Thoracic aorta (tissue), 2 donors: ENCODE measurements at regions not wholly inside any gene's neighbourhood (a gene's known extent, or its start where the extent isn't known, plus 50 kb on each side); places are given as distances from the start of the nearest gene placed in this dataset.

Source experiments
- ATAC-seq: fragments of 150-250 bp; one replicate; pipeline ENCODE4 v1.8.0; 2017; ENCODE audit warnings: low read depth; ENCODE audit not compliant: insufficient number of reproducible peaks, low FRiP score
- DNase-seq: peaks from one replicate; pipeline ENCODE4 v3.0.0-alpha.2; 2020; ENCODE audit warnings: low spot score
- H3K27ac ChIP-seq, 2 donors: fragments of 200-600 bp; sonication (generic); 1 replicate in 1 of 2; 2 replicates in 1 of 2; pipeline ENCODE4 v1.5.1; 2016; ENCODE audit warnings: mild to moderate bottlenecking in 2 of 2, moderate library complexity in 2 of 2
- H3K27me3 ChIP-seq: fragments of 200-600 bp; sonication (generic); replicated peaks from 2 replicates; pipeline ENCODE4 v1.6.0; 2016; ENCODE audit warnings: mild to moderate bottlenecking; ENCODE audit not compliant: insufficient read depth
- H3K36me3 ChIP-seq: fragments of 200-600 bp; sonication (generic); one replicate; pipeline ENCODE4 v1.5.1; 2016
- H3K4me1 ChIP-seq, 2 donors: fragments of 200-600 bp; sonication (generic); 1 replicate in 1 of 2; 2 replicates in 1 of 2; pipeline versions ENCODE4 v1.5.1 to v1.6.0; 2016; ENCODE audit warnings: low read depth in 2 of 2, mild to moderate bottlenecking in 1 of 2; ENCODE audit not compliant: control insufficient read depth in 1 of 2
- H3K4me3 ChIP-seq: fragments of 200-600 bp; sonication (generic); 2 replicates; pipeline ENCODE4 v1.5.1; 2016; ENCODE audit warnings: mild to moderate bottlenecking
- H3K9me3 ChIP-seq: fragments of 200-600 bp; sonication (generic); 2 replicates; pipeline ENCODE4 v1.5.1; 2016
- TF ChIP-seq, protein P1 (sequence below): fragments of 200-600 bp; sonication (generic); IDR thresholded peaks from one replicate; pipeline ENCODE4 v1.5.1; 2019; ENCODE audit warnings: antibody characterized with exemption

DNA sequence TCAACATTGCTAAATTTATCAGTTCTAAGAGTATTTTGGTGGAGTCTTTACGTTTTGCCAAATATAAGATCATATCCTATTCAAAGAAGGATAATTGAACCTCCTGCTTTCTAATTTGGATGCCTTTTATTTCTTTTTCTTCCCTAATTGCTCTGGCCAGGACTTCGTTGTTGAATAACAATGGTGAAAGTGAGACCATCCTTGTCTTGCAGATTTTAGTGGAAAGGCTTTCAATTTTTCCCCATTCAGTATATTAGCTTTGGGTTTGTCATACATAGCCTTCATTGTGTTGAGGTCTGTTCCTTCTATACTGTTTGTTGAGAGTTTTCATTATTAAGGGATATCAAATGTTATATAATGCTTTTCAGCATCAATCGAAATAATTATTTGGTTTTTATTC lies 1974.2 kb upstream of the ACO1 start:
- Histone ChIP-seq H3K36me3 (no peaks in the 10 kb centered on the region), H3K4me3 (no peak overlapping the region), H3K27ac (no peak overlapping the region), H3K9me3 (peaks cover 4% of the 10 kb centered on the region), H3K27me3 (no peaks in the 10 kb centered on the region), H3K4me1 (no peaks in the 10 kb centered on the region)
- DNase-seq = no peak
- ATAC-seq = no peak
- TF ChIP-seq, protein P1, sequence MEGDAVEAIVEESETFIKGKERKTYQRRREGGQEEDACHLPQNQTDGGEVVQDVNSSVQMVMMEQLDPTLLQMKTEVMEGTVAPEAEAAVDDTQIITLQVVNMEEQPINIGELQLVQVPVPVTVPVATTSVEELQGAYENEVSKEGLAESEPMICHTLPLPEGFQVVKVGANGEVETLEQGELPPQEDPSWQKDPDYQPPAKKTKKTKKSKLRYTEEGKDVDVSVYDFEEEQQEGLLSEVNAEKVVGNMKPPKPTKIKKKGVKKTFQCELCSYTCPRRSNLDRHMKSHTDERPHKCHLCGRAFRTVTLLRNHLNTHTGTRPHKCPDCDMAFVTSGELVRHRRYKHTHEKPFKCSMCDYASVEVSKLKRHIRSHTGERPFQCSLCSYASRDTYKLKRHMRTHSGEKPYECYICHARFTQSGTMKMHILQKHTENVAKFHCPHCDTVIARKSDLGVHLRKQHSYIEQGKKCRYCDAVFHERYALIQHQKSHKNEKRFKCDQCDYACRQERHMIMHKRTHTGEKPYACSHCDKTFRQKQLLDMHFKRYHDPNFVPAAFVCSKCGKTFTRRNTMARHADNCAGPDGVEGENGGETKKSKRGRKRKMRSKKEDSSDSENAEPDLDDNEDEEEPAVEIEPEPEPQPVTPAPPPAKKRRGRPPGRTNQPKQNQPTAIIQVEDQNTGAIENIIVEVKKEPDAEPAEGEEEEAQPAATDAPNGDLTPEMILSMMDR = no peak

DNA sequence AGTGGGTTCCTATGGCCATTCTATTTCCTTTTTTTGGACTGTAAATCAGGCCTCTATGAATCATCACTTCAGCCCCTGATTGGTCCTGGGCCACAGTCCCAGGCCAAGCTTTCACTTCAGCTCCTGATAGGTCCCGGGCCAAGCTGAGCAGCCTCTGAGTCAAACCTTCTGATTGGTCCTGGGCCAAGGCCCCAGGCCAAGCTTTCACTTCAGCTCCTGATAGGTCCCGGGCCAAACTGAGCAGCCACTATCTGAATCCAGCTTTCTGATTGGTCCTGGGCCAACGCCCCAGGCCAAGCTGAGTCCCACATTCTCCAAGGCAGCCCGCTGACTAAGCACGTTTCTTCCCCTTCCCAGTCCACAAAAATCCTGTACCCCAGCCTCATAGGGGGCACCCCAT lies 1972.9 kb upstream of the ACO1 start:
- TF ChIP-seq, protein P1 = no peak
- Histone ChIP-seq H3K27ac (no peak overlapping the region), H3K27me3 (no peaks in the 10 kb centered on the region), H3K4me1 (no peaks in the 10 kb centered on the region), H3K9me3 (peaks cover 4% of the 10 kb centered on the region), H3K36me3 (no peaks in the 10 kb centered on the region), H3K4me3 (no peak overlapping the region)
- ATAC-seq (no peak), DNase-seq (no peak)

DNA sequence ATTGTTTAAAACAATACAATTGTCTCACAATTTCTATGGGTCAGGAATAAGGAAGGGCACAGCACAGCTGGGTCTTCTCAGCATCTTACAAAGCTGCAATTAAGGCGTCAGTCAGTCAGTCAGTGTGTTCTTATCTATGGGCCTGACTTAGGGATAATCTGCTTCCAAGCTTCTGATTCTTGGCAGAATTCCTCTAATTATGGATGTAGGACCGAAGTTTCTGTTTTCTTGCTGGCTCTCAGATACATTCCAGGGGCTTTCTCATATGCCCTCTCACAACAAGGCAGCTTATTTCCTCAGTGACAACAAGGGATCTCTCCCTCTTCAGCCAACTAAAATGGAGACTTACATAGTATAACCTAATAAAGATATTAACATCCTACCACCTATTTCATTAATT lies 1925.3 kb upstream of the ACO1 start:
- no peak for DNase-seq
- TF ChIP-seq, protein P1 = no peak
- Histone ChIP-seq H3K36me3 (no peaks in the 10 kb centered on the region), H3K4me1 (no peaks in the 10 kb centered on the region), H3K27ac (no peak overlapping the region), H3K9me3 (no peaks in the 10 kb centered on the region), H3K27me3 (no peaks in the 10 kb centered on the region), H3K4me3 (no peak overlapping the region)
- no peak for ATAC-seq

- no peak for ATAC-seq
- no peaks in the 10 kb centered on the region for H3K9me3 ChIP-seq
- no peaks in the 10 kb centered on the region for H3K36me3 ChIP-seq
- H3K27me3 ChIP-seq = no peaks in the 10 kb centered on the region
- H3K4me3 ChIP-seq = no peak overlapping the region
- no peak overlapping the region for H3K27ac ChIP-seq
- DNase-seq = no peak
- no peaks in the 10 kb centered on the region for H3K4me1 ChIP-seq
- TF ChIP-seq, protein P1 = no peak
Measured at GRCh38 chr9:30476826-30477225, 1907.6 kb upstream of the ACO1 start.

DNA sequence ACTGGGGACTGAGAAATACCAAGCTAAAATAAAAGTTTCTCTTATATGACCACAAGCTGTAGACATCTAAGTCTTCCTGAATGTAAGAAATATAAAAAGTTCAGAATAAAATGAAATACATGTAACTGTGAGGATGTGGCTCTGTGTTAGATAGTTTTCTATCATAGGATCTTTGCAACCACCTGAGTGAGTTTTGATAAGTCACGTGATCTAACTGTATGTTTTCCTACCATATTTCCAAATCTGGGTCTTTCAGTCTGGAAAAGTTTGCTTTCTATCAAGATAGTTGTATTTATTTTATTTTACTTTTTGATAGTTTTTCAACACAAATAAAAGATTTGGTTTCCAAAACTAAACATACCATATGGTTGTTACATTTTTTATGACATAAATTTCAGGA lies 1905.8 kb upstream of the ACO1 start:
- TF ChIP-seq, protein P1 = no peak
- Histone ChIP-seq H3K4me1 (no peaks in the 10 kb centered on the region), H3K27me3 (no peaks in the 10 kb centered on the region), H3K36me3 (no peaks in the 10 kb centered on the region), H3K9me3 (no peaks in the 10 kb centered on the region), H3K27ac (no peak overlapping the region), H3K4me3 (no peak overlapping the region)
- DNase-seq (no peak), ATAC-seq (no peak)
